Testis (tissue), 2 donors: ENCODE measurements at regions not wholly inside any gene's neighbourhood (a gene's known extent, or its start where the extent isn't known, plus 50 kb on each side); places are given as distances from the start of the nearest gene placed in this dataset.

Source experiments
- DNase-seq: peaks from one replicate; pipeline ENCODE4 v3.0.0-alpha.2; 2019
- H3K27ac ChIP-seq, 2 donors: fragments of 200-600 bp; sonication (generic); one replicate each; pipeline ENCODE4 v1.5.1; 2019
- H3K27me3 ChIP-seq: fragments of 200-600 bp; sonication (generic); one replicate; pipeline ENCODE4 v1.5.1; 2019
- H3K36me3 ChIP-seq: fragments of 200-600 bp; sonication (generic); one replicate; pipeline ENCODE4 v1.5.1; 2017; ENCODE audit warnings: low read depth; ENCODE audit errors: missing control alignments
- H3K4me1 ChIP-seq: fragments of 200-600 bp; sonication (generic); one replicate; pipeline ENCODE4 v1.5.1; 2019
- H3K4me3 ChIP-seq, 2 donors: fragments of 200-600 bp; sonication (generic); one replicate each; pipeline ENCODE4 v1.5.1; 2017 to 2019
- H3K9me3 ChIP-seq: fragments of 200-600 bp; sonication (generic); one replicate; pipeline ENCODE4 v1.5.1; 2017
- CTCF ChIP-seq, 3 experiments: fragments of 450-650 bp in 2 of 3; fragments of 200-600 bp in 1 of 3; sonication (generic) in 1 of 3; IDR thresholded peaks; one replicate each; pipeline ENCODE4 v1.5.1; 2016 to 2019; ENCODE audit warnings: antibody characterized with exemption in 3 of 3, mild to moderate bottlenecking in 2 of 3, moderate library complexity in 1 of 3
- POLR2A ChIP-seq: fragments of 450-650 bp; IDR thresholded peaks from one replicate; pipeline ENCODE4 v1.6.1; 2017; ENCODE audit warnings: antibody characterized with exemption, mild to moderate bottlenecking, moderate library complexity
- WGBS, 2 donors: methylation state at CpG; one replicate each; pipeline ENCODE4 v1.1.5; 2018; 5-methylcytosine and 5-hydroxymethylcytosine counted together
- intact Hi-C: fragments of 100-400 bp; cut with DNase I; formaldehyde crosslinking; loops from one replicate; pipeline ENCODE4 v1.15.1; 2023; ENCODE audit warnings: low total_unique reads

GRCh38 chr7:69205581-69205980 lies 392.7 kb upstream of the AUTS2 start:
- no peak overlapping the region for H3K4me3 ChIP-seq
- H3K4me1 ChIP-seq = no peaks in the 10 kb centered on the region
- no peak for DNase-seq
- H3K27ac ChIP-seq = no peak overlapping the region
- TF ChIP-seq POLR2A (no peak), CTCF (IDR thresholded peaks at IDR 0.05) (no peak)
- no peaks in the 10 kb centered on the region for H3K36me3 ChIP-seq
- H3K9me3 ChIP-seq = no peaks in the 10 kb centered on the region
- intact Hi-C loops = no loop called here
- no peaks in the 10 kb centered on the region for H3K27me3 ChIP-seq

GRCh38 chr7:69208276-69208675 lies 390.0 kb upstream of the AUTS2 start:
- Histone ChIP-seq H3K9me3 (no peaks in the 10 kb centered on the region), H3K4me1 (no peaks in the 10 kb centered on the region), H3K27me3 (no peaks in the 10 kb centered on the region), H3K36me3 (no peaks in the 10 kb centered on the region), H3K27ac (no peak overlapping the region), H3K4me3 (no peak overlapping the region)
- 80 to 81% methylated on average over 6 of the region's 6 CpGs for WGBS, 2 donors
- no peak for DNase-seq
- intact Hi-C loops = no loop called here
- TF ChIP-seq CTCF (IDR thresholded peaks at IDR 0.05) (no peak), POLR2A (no peak)

GRCh38 chr7:69208848-69209247 lies 389.4 kb upstream of the AUTS2 start:
- TF ChIP-seq POLR2A = no peak
- no peak for TF ChIP-seq CTCF (IDR thresholded peaks at IDR 0.05)
- DNase-seq = no peak
- intact Hi-C loops = no loop called here
- Histone ChIP-seq H3K9me3 (no peaks in the 10 kb centered on the region), H3K27me3 (no peaks in the 10 kb centered on the region), H3K4me1 (no peaks in the 10 kb centered on the region), H3K4me3 (no peak overlapping the region), H3K36me3 (no peaks in the 10 kb centered on the region), H3K27ac (no peak overlapping the region)
- WGBS, 2 donors = 92 to 95% methylated on average over 5 to 6 of the region's 6 CpGs

- DNase-seq = no peak
- Histone ChIP-seq H3K9me3 (no peaks in the 10 kb centered on the region), H3K4me1 (no peaks in the 10 kb centered on the region), H3K36me3 (no peaks in the 10 kb centered on the region), H3K4me3 (no peak overlapping the region), H3K27ac (no peak overlapping the region), H3K27me3 (no peaks in the 10 kb centered on the region)
- 82 to 94% methylated on average over 9 to 10 of the region's 10 CpGs for WGBS, 2 donors
- intact Hi-C loops = no loop called here
- TF ChIP-seq CTCF (IDR thresholded peaks at IDR 0.05) (no peak), POLR2A (no peak)
Observed at GRCh38 chr7:69211336-69211735, 386.9 kb upstream of the AUTS2 start.

- no peaks in the 10 kb centered on the region for H3K27me3 ChIP-seq
- H3K4me1 ChIP-seq = no peaks in the 10 kb centered on the region
- no peaks in the 10 kb centered on the region for H3K9me3 ChIP-seq
- no peak overlapping the region for H3K4me3 ChIP-seq
- 70 to 89% methylated on average over 6 of the region's 6 CpGs for WGBS, 2 donors
- no peak for DNase-seq
- H3K36me3 ChIP-seq = no peaks in the 10 kb centered on the region
- TF ChIP-seq CTCF (IDR thresholded peaks at IDR 0.05) (no peak), POLR2A (no peak)
- intact Hi-C loops = no loop called here
- H3K27ac ChIP-seq = no peak overlapping the region
Observed at GRCh38 chr7:69211739-69212138, 386.5 kb upstream of the AUTS2 start.
